K562 (cell line): ENCODE measurements at regions not wholly inside any gene's neighbourhood (a gene's known extent, or its start where the extent isn't known, plus 50 kb on each side); places are given as distances from the start of the nearest gene placed in this dataset.

Experiments used
- ATAC-seq: fragments of 200-7000 bp; cut with Tn5 transposase; 3 replicates; pipeline ENCODE4 v1.9.1; 2020; ENCODE audit warnings: moderate library complexity
- BruUV-seq: library from RNA; stranded (reverse); fragments of 400-500 nt; replicated peaks from 2 replicates; lab custom pipeline; 2021; lab: Mats Ljungman, UMichigan
- CTCF ChIA-PET: fragments of 300-600 bp; formaldehyde crosslinking; extraction: SDS; loops from one replicate; lab custom pipeline; 2021; ENCODE audit warnings: low intra/inter-chr PET ratio; lab: Yijun Ruan, JAX
- POLR2A ChIA-PET: fragments of 300-600, 350-650 bp; sonication (Branson Sonifier 250); formaldehyde crosslinking; extraction: SDS; loops from one replicate; lab custom pipeline; 2021; ENCODE audit warnings: antibody characterized with exemption, inconsistent platforms; lab: Yijun Ruan, JAX
- DNase-seq, 4 experiments: peaks; one replicate each; pipeline versions ENCODE4 v3.0.0 to v3.0.0-alpha.2; 2011 to 2018; ENCODE audit warnings: low spot score in 3 of 4, mixed read lengths in 3 of 4; ENCODE audit errors: extremely low read depth in 1 of 4
- FAIRE-seq: peaks from 2 replicates; lab custom pipeline; 2011; peaks lifted over from hg19 to GRCh38; lab: Jason Lieb, UNC
- H2AFZ ChIP-seq: 2 replicates; pipeline ENCODE4 v1.6.0; 2011; ENCODE audit warnings: low read depth, low read length, control low read depth, inconsistent platforms
- H3K27ac ChIP-seq: fragments of 200-600 bp; 3 replicates; pipeline ENCODE4 v1.8.0; 2011; ENCODE audit warnings: low read depth, mild to moderate bottlenecking, control low read depth, inconsistent platforms, low read length, moderate library complexity, mixed read lengths; ENCODE audit errors: extremely low read depth
- H3K27me3 ChIP-seq, 2 experiments: fragments of 300-600 bp in 1 of 2; 2 replicates in 1 of 2; 3 replicates in 1 of 2; pipeline versions ENCODE4 v1.6.0 to v1.8.0; 2011; ENCODE audit warnings: inconsistent platforms in 2 of 2, low read length in 2 of 2, mild to moderate bottlenecking in 1 of 2, mixed read lengths in 1 of 2, moderate library complexity in 1 of 2; ENCODE audit not compliant: control insufficient read depth in 2 of 2, insufficient read depth in 2 of 2
- H3K36me3 ChIP-seq: fragments of 300-600 bp; 3 replicates; pipeline ENCODE4 v1.8.0; 2011; ENCODE audit warnings: mild to moderate bottlenecking, low read length, inconsistent platforms; ENCODE audit not compliant: control insufficient read depth, insufficient read depth
- H3K4me1 ChIP-seq, 2 experiments: fragments of 200-600 bp in 1 of 2; replicated peaks in 1 of 2; 2 replicates in 1 of 2; 3 replicates in 1 of 2; pipeline versions ENCODE4 v1.5.1 to v1.8.0; 2011; ENCODE audit warnings: inconsistent platforms in 2 of 2, low read length in 2 of 2, mild to moderate bottlenecking in 1 of 2, mixed read lengths in 1 of 2, moderate library complexity in 1 of 2; ENCODE audit not compliant: control insufficient read depth in 2 of 2, insufficient read depth in 2 of 2
- H3K4me2 ChIP-seq: 2 replicates; pipeline ENCODE4 v1.6.1; 2011; ENCODE audit warnings: low read length, control low read depth, inconsistent platforms, mixed read lengths; ENCODE audit not compliant: insufficient read depth
- H3K4me3 ChIP-seq: fragments of 200-600 bp; sonication (generic), shearing (Covaris generic); 2 replicates; pipeline ENCODE4 v1.5.1; 2016; ENCODE audit warnings: control low read depth, inconsistent platforms
- H3K79me2 ChIP-seq: fragments of 200-600 bp; 3 replicates; pipeline ENCODE4 v1.8.0; 2011; ENCODE audit warnings: low read length, inconsistent platforms; ENCODE audit not compliant: control insufficient read depth, insufficient read depth
- H3K9ac ChIP-seq, 2 experiments: 2 replicates each; pipeline versions ENCODE4 v1.6.0 to v1.6.1; 2011; ENCODE audit warnings: low read depth in 2 of 2, low read length in 2 of 2, control low read depth in 1 of 2, inconsistent platforms in 1 of 2, mild to moderate bottlenecking in 1 of 2, mixed read lengths in 1 of 2; ENCODE audit not compliant: insufficient read depth in 1 of 2
- H3K9me1 ChIP-seq: one replicate; pipeline ENCODE4 v1.6.0; 2011; ENCODE audit warnings: inconsistent platforms, mild to moderate bottlenecking, low read length, moderate library complexity; ENCODE audit not compliant: control insufficient read depth, insufficient read depth
- H3K9me3 ChIP-seq: replicated peaks from 2 replicates; pipeline ENCODE4 v1.5.1; 2011; ENCODE audit warnings: low read depth, low read length, inconsistent platforms; ENCODE audit not compliant: control insufficient read depth, insufficient read depth
- H4K20me1 ChIP-seq: replicated peaks from 2 replicates; pipeline ENCODE4 v1.6.1; 2011; ENCODE audit warnings: low read length, inconsistent platforms, mixed read lengths; ENCODE audit not compliant: control insufficient read depth, insufficient read depth
- CBFB ChIP-seq: sonication (generic); formaldehyde crosslinking; IDR thresholded peaks from 2 replicates; pipeline ENCODE4 v1.4.0; 2020; ENCODE audit warnings: mild to moderate bottlenecking, missing genetic modification reagents
- CSDE1 ChIP-seq, 2 experiments: fragments of 450-650 bp; IDR thresholded peaks; 2 replicates each; pipeline ENCODE4 v1.6.1; 2016; ENCODE audit warnings: mild to moderate bottlenecking in 1 of 2
- EHMT2 ChIP-seq: fragments of 450-650 bp; IDR thresholded peaks from 2 replicates; pipeline ENCODE4 v1.6.1; 2018; ENCODE audit warnings: antibody characterized with exemption
- ESRRA ChIP-seq: fragments of 450-650 bp; IDR thresholded peaks from 2 replicates; pipeline ENCODE4 v1.6.1; 2014; ENCODE audit warnings: low read depth, mild to moderate bottlenecking, moderate library complexity, borderline replicate concordance
- HNRNPH1 ChIP-seq: fragments of 200-400 bp; formaldehyde crosslinking; optimal IDR thresholded peaks from 2 replicates; pipeline ENCODE3; 2017; ENCODE audit warnings: low read depth, mild to moderate bottlenecking, low read length, moderate library complexity
- HOMEZ ChIP-seq: fragments of 250-450 bp; sonication (Bioruptor Pico); IDR thresholded peaks from 2 replicates; pipeline ENCODE4 v1.4.0; 2020; ENCODE audit warnings: mild to moderate bottlenecking, moderate library complexity
- ILF3 ChIP-seq: fragments of 450-650 bp; IDR thresholded peaks from 2 replicates; pipeline ENCODE4 v1.6.1; 2018; ENCODE audit warnings: antibody characterized with exemption, mild to moderate bottlenecking, moderate library complexity, borderline replicate concordance
- NCOR1 ChIP-seq: fragments of 450-650 bp; IDR thresholded peaks from 2 replicates; pipeline ENCODE4 v1.6.1; 2016; ENCODE audit warnings: mild to moderate bottlenecking, moderate library complexity
- NUFIP1 ChIP-seq: fragments of 450-650 bp; IDR thresholded peaks from 2 replicates; pipeline ENCODE4 v1.6.1; 2018; ENCODE audit not compliant: partially characterized antibody
- RBM15 ChIP-seq: fragments of 200-400 bp; formaldehyde crosslinking; IDR thresholded peaks from 2 replicates; pipeline ENCODE4 v1.6.1; 2018; ENCODE audit warnings: mild to moderate bottlenecking, low read length, moderate library complexity; ENCODE audit not compliant: insufficient read depth
- RFX5 ChIP-seq: IDR thresholded peaks from 2 replicates; pipeline ENCODE4 v1.6.1; 2011; ENCODE audit warnings: low read depth, mild to moderate bottlenecking, improper control_type of control experiment, low read length
- STAT6 ChIP-seq: sonication (generic); formaldehyde crosslinking; IDR thresholded peaks from 2 replicates; pipeline ENCODE4 v1.8.1; 2023; ENCODE audit warnings: mild to moderate bottlenecking, missing genetic modification reagents
- ZBTB1 ChIP-seq: sonication (generic); formaldehyde crosslinking; IDR thresholded peaks from 2 replicates; pipeline ENCODE4 v1.8.1; 2023; ENCODE audit warnings: missing genetic modification reagents, low read depth, mild to moderate bottlenecking, borderline replicate concordance
- ZNF239 ChIP-seq: fragments of 250-450 bp; sonication (Bioruptor Pico); IDR thresholded peaks from 2 replicates; pipeline ENCODE4 v1.4.0; 2020; ENCODE audit warnings: mild to moderate bottlenecking
- ZNF311 ChIP-seq: fragments of 250-450 bp; sonication (Bioruptor Pico); IDR thresholded peaks from 2 replicates; pipeline ENCODE4 v1.4.0; 2020; ENCODE audit warnings: mild to moderate bottlenecking, moderate library complexity
- WGBS: fragments of 100-300 bp; shearing (Covaris generic); methylation state at CpG from one replicate; pipeline ENCODE4 v1.1.6; 2016; ENCODE audit warnings: low coverage, mixed read lengths; ENCODE audit not compliant: insufficient coverage; ENCODE audit errors: missing lambda C conversion rate; 5-methylcytosine and 5-hydroxymethylcytosine counted together
- in situ Hi-C: fragments of 300-500 bp; cut with MboI; formaldehyde crosslinking; loops from 4 replicates; pipeline ENCODE4 v1.15.0; 2018; ENCODE audit warnings: inconsistent platforms, mixed read lengths
- intact Hi-C: fragments of 100-400 bp; cut with micrococcal nuclease; formaldehyde crosslinking; loops from 2 replicates; pipeline ENCODE4 v1.14.2; 2022

GRCh38 chr13:99805361-99805760, 166.2 kb downstream of the ZIC5 start (continued):
- no peak for TF ChIP-seq ILF3

- ATAC-seq (no peak), FAIRE-seq (no peak), DNase-seq (no peak)
- WGBS = 3% methylated on average over 3 of the region's 3 CpGs
- CTCF ChIA-PET = no interaction called here
- Histone ChIP-seq H3K4me2 (no peak overlapping the region), H3K9ac (no peak overlapping the region), H4K20me1 (no peaks in the 10 kb centered on the region), H3K27me3 (peaks cover 0 to 15% of the 10 kb centered on the region in 2 experiments; a peak in 2 of 5 replicates), H3K4me1 (no peaks in the 10 kb centered on the region; a peak in 1 of 5 replicates), H3K27ac (no peak overlapping the region), H3K79me2 (no peaks in the 10 kb centered on the region), H3K36me3 (no peaks in the 10 kb centered on the region), H3K9me1 (no peaks in the 10 kb centered on the region), H3K4me3 (no peak overlapping the region), H3K9me3 (no peaks in the 10 kb centered on the region), H2AFZ (no peak overlapping the region)
- POLR2A ChIA-PET = no interaction called here
- no TSS peak for BruUV-seq
- intact Hi-C loops = no loop called here
- TF ChIP-seq CBFB (CRISPR knock-in tag) (no peak), ZNF311 (no peak), ZBTB1 (CRISPR knock-in tag) (no peak), NUFIP1 (no peak), EHMT2 (no peak), NCOR1 (no peak), RBM15 (no peak), ESRRA (no peak), HNRNPH1 (no peak), CSDE1 (IDR thresholded peaks at IDR 0.05) (no peak), HOMEZ (no peak), STAT6 (CRISPR knock-in tag) (no peak), RFX5 (no peak), ZNF239 (CRISPR knock-in tag) (no peak)
- in situ Hi-C loops = no loop called here
Observed at GRCh38 chr13:99803141-99803540, 168.4 kb downstream of the ZIC5 start.
